Panc1 (cell line): ENCODE measurements at regions not wholly inside any gene's neighbourhood (a gene's known extent, or its start where the extent isn't known, plus 50 kb on each side); places are given as distances from the start of the nearest gene placed in this dataset.

Experiments
- ATAC-seq: fragments of 200-7000 bp; cut with Tn5 transposase; 2 replicates; pipeline ENCODE4 v1.9.1; 2020; ENCODE audit warnings: mild to moderate bottlenecking, moderate library complexity
- BruUV-seq: library from RNA; stranded (reverse); fragments of 400-500 nt; replicated peaks from 2 replicates; lab custom pipeline; 2021; lab: Mats Ljungman, UMichigan
- CTCF ChIA-PET: fragments of 300-600 bp; sonication (Branson Sonifier 250); formaldehyde crosslinking; loops from one replicate; lab custom pipeline; 2022; ENCODE audit warnings: antibody characterized with exemption; lab: Charles Lee
- POLR2A ChIA-PET: fragments of 300-600 bp; sonication (Branson Sonifier 250); formaldehyde crosslinking; loops from one replicate; lab custom pipeline; 2022; ENCODE audit warnings: antibody characterized with exemption; lab: Charles Lee
- DNase-seq: peaks from one replicate; pipeline ENCODE4 v3.0.0-alpha.2; 2010; ENCODE audit warnings: low read depth, low spot score
- H3K27ac ChIP-seq: 2 replicates; pipeline ENCODE4 v1.5.1; 2011; ENCODE audit warnings: mild to moderate bottlenecking, low read length, inconsistent platforms
- H3K27me3 ChIP-seq: fragments of 200-500 bp; sonication (Bioruptor generic); 2 replicates; pipeline ENCODE4 v1.6.0; 2014; ENCODE audit warnings: low read length, inconsistent platforms; ENCODE audit not compliant: control insufficient read depth, insufficient read depth
- H3K36me3 ChIP-seq: fragments of 200-500 bp; sonication (Bioruptor generic); 2 replicates; pipeline ENCODE4 v1.5.1; 2014; ENCODE audit warnings: inconsistent platforms, mild to moderate bottlenecking, low read length, moderate library complexity; ENCODE audit not compliant: control insufficient read depth, insufficient read depth
- H3K4me1 ChIP-seq: 2 replicates; pipeline ENCODE4 v1.5.1; 2011; ENCODE audit warnings: inconsistent platforms, mild to moderate bottlenecking, low read length, moderate library complexity; ENCODE audit not compliant: control insufficient read depth, insufficient read depth
- H3K4me3 ChIP-seq, 2 experiments: 2 replicates each; pipeline ENCODE4 v1.5.1; 2011 to 2012; ENCODE audit warnings: low read depth in 2 of 2, low read length in 2 of 2, mild to moderate bottlenecking in 2 of 2, inconsistent platforms in 1 of 2, moderate library complexity in 1 of 2
- H3K9me3 ChIP-seq: fragments of 200-500 bp; sonication (Bioruptor generic); 2 replicates; pipeline ENCODE4 v1.5.1; 2014; ENCODE audit warnings: low read depth, mild to moderate bottlenecking, inconsistent platforms, low read length, moderate library complexity; ENCODE audit not compliant: control insufficient read depth, insufficient read depth
- CTCF ChIP-seq: fragments of 450-650 bp; IDR thresholded peaks from 2 replicates; pipeline ENCODE4 v1.5.1; 2017; ENCODE audit warnings: mild to moderate bottlenecking
- POLR2AphosphoS5 ChIP-seq: IDR thresholded peaks from 2 replicates; pipeline ENCODE4 v1.6.1; 2012; ENCODE audit warnings: mild to moderate bottlenecking, low read depth, low read length, moderate library complexity
- REST ChIP-seq, 2 experiments: IDR thresholded peaks; 2 replicates each; pipeline ENCODE4 v1.6.1; 2011 to 2012; ENCODE audit warnings: low read depth in 2 of 2, control low read depth in 1 of 2, low read length in 1 of 2, mild to moderate bottlenecking in 1 of 2, moderate library complexity in 1 of 2; ENCODE audit not compliant: insufficient read depth in 1 of 2
- SIN3A ChIP-seq: IDR thresholded peaks from 2 replicates; pipeline ENCODE4 v1.6.1; 2012; ENCODE audit warnings: low read depth, mild to moderate bottlenecking, low read length, moderate library complexity, borderline replicate concordance; ENCODE audit not compliant: insufficient read depth
- TCF7L2 ChIP-seq: IDR thresholded peaks from 2 replicates; pipeline ENCODE4 v1.6.1; 2011; ENCODE audit warnings: mild to moderate bottlenecking, low read depth, low read length, inconsistent platforms
- in situ Hi-C: cut with HindIII; loops from 2 replicates; pipeline ENCODE4 v1.10.0; 2016; ENCODE audit warnings: low sequenced_read_pairs, low pct_unique_long_range_greater_than_20kb
- intact Hi-C: fragments of 100-400 bp; cut with micrococcal nuclease; formaldehyde crosslinking; loops from one replicate; pipeline ENCODE4 v1.10.0; 2022; ENCODE audit not compliant: unreplicated experiment

GRCh38 chr6:126233192-126233591 lies 106.7 kb upstream of the CENPW start:
- H3K27ac ChIP-seq: no peak overlapping the region
- no TSS peak for BruUV-seq
- no peak for TF ChIP-seq CTCF
- no peak for TF ChIP-seq SIN3A
- no peak for TF ChIP-seq TCF7L2
- no peak for TF ChIP-seq REST (IDR thresholded peaks at IDR 0.05; ENCODE audit: insufficient read depth in 1 of 2, low read depth in 2 of 2, low read length in 1 of 2)
- no peak for TF ChIP-seq POLR2AphosphoS5
- no peaks in the 10 kb centered on the region for H3K9me3 ChIP-seq
- in situ Hi-C loops: no loop called here
- intact Hi-C loops: no loop called here
- H3K27me3 ChIP-seq: no peaks in the 10 kb centered on the region
- POLR2A ChIA-PET: no interaction called here
- no peaks in the 10 kb centered on the region for H3K36me3 ChIP-seq
- no peak for ATAC-seq
- H3K4me3 ChIP-seq: no peak overlapping the region
- no peak for DNase-seq
- CTCF ChIA-PET: no interaction called here
- H3K4me1 ChIP-seq: no peaks in the 10 kb centered on the region

- DNase-seq (no peak), ATAC-seq (no peak)
- H3K4me3 ChIP-seq: no peak overlapping the region
- in situ Hi-C loops (no loop called here), intact Hi-C loops (no loop called here)
- BruUV-seq: no TSS peak
- no peak for TF ChIP-seq REST (IDR thresholded peaks at IDR 0.05; ENCODE audit: insufficient read depth in 1 of 2, low read depth in 2 of 2, low read length in 1 of 2)
- TF ChIP-seq POLR2AphosphoS5: no peak
- no peak for TF ChIP-seq CTCF
- TF ChIP-seq TCF7L2: no peak
- no peak for TF ChIP-seq SIN3A
- no peaks in the 10 kb centered on the region for H3K36me3 ChIP-seq
- H3K27ac ChIP-seq: no peak overlapping the region
- ChIA-PET CTCF (no interaction called here), POLR2A (interaction anchor here (0.6 kb wide), 1 partner anchor 25 kb away, joined by 8 read pairs; no protein-coding TSS in a partner anchor)
- no peaks in the 10 kb centered on the region for H3K27me3 ChIP-seq
- no peaks in the 10 kb centered on the region for H3K4me1 ChIP-seq
- H3K9me3 ChIP-seq: no peaks in the 10 kb centered on the region
These were observed 104.6 kb upstream of the CENPW start for GRCh38 chr6:126235363-126235762.
